ENCODE measurements at regions not wholly inside any gene's neighbourhood (a gene's known extent, or its start where the extent isn't known, plus 50 kb on each side); places are given as distances from the start of the nearest gene placed in this dataset.

GRCh38 chr13:97165502-97166425 lies 56.4 kb upstream of the MBNL2 start (continued):
- peak; percentile 43; the same call in 1 of the 2 replicates for TF ChIP-seq RERE (CRISPR knock-in tag; IDR thresholded peaks at IDR 0.05; ENCODE audit: low read depth)
- no peak for TF ChIP-seq TEF (CRISPR knock-in tag; IDR thresholded peaks at IDR 0.05)
- no peak for TF ChIP-seq MAX (IDR thresholded peaks at IDR 0.05)
- TF ChIP-seq ZNF766 (CRISPR knock-in tag; IDR thresholded peaks at IDR 0.05; ENCODE audit: borderline replicate concordance) = no peak
- TF ChIP-seq BCL6 (CRISPR knock-in tag; IDR thresholded peaks at IDR 0.05) = peak; percentile 46
- no peak for TF ChIP-seq ZNF773 (CRISPR knock-in tag; IDR thresholded peaks at IDR 0.05; ENCODE audit: borderline replicate concordance)
- peak; percentile 79 for TF ChIP-seq FOXA3 (CRISPR knock-in tag; IDR thresholded peaks at IDR 0.05)
- no peak for TF ChIP-seq ZNF431 (CRISPR knock-in tag; IDR thresholded peaks at IDR 0.05; ENCODE audit: borderline replicate concordance, low read depth)
- TF ChIP-seq POGZ (CRISPR knock-in tag; IDR thresholded peaks at IDR 0.05) = no peak
- TF ChIP-seq IKZF5 (CRISPR knock-in tag; IDR thresholded peaks at IDR 0.05) = no peak
- no peak for TF ChIP-seq MAFK (conservative IDR thresholded peaks at IDR 0.05 in 1 of 2, IDR thresholded peaks at IDR 0.05 in 1 of 2; ENCODE audit: low read length in 2 of 2)
- TF ChIP-seq ZC3H13 (CRISPR knock-in tag; IDR thresholded peaks at IDR 0.05) = no peak
- TF ChIP-seq EHMT2 (IDR thresholded peaks at IDR 0.05; ENCODE audit: borderline replicate concordance, low read depth, low read length) = no peak
- TF ChIP-seq PAF1 (CRISPR knock-in tag; IDR thresholded peaks at IDR 0.05) = no peak
- TF ChIP-seq RFX3 (CRISPR knock-in tag; IDR thresholded peaks at IDR 0.05) = no peak
- no peak for TF ChIP-seq FOXP1 (IDR thresholded peaks at IDR 0.05)
- peak; percentile 78; the same call in 1 of the 2 replicates for TF ChIP-seq FOXP1 (CRISPR knock-in tag; IDR thresholded peaks at IDR 0.05)
- TF ChIP-seq JUNB (CRISPR knock-in tag; IDR thresholded peaks at IDR 0.05; ENCODE audit: borderline replicate concordance) = no peak
- TF ChIP-seq PAXIP1 (CRISPR knock-in tag; conservative IDR thresholded peaks at IDR 0.05) = 0 out of 2 replicates have a peak, but pooled peaks have one; percentile 12
